ENCODE measurements at regions not wholly inside any gene's neighbourhood (a gene's known extent, or its start where the extent isn't known, plus 50 kb on each side); places are given as distances from the start of the nearest gene placed in this dataset.

GRCh38 chr12:67910360-67911274 is 78.6 kb upstream of the IFNG-AS1 start:
- no peak overlapping the region for H3K27ac ChIP-seq
- WGBS, 5 donors, result 74 to 83% (median 76%) methylated on average over 14 of the region's 14 CpGs
- TF ChIP-seq POLR2AphosphoS5 (IDR thresholded peaks at IDR 0.05) (no peak), POLR2A (IDR thresholded peaks at IDR 0.05) (no peak), CTCF (IDR thresholded peaks at IDR 0.05 in 8 of 11, conservative IDR thresholded peaks at IDR 0.05 in 3 of 11) (no peak)
- H3K9me3 ChIP-seq, result peaks cover 0 to 4% (median 0%) of the 10 kb centered on the region in 8 donors
- intact Hi-C loops (cut with DNase I; ENCODE audit: low total_unique reads), result no loop called here
- no peak overlapping the region for H3K4me3 ChIP-seq
- DNase-seq, result no peak
- H3K4me1 ChIP-seq, result no peaks in the 10 kb centered on the region
- no peaks in the 10 kb centered on the region for H3K36me3 ChIP-seq
- no peaks in the 10 kb centered on the region for H3K27me3 ChIP-seq (replicated peaks in 1 of 7)

DNA sequence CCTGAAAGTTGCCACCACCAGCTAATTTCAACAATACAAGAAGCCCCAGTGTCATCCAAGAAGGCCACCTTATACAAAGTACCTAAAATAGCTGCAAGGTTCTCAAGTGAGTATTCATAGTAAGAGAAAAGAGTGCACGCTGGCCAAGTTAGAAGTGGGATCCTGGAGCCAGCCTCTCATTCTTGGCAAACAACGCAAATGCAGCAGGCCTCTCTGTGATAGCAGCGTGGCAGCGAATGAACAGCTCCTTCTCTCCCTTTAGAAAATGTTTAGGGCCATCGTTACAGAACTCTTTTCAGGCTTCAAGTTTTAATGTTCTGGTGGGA is 78.0 kb upstream of the IFNG-AS1 start:
- Histone ChIP-seq H3K9me3 (peaks cover 0 to 4% (median 0%) of the 10 kb centered on the region in 8 donors), H3K27ac (no peak overlapping the region), H3K4me1 (no peaks in the 10 kb centered on the region), H3K27me3 (replicated peaks in 1 of 7) (no peaks in the 10 kb centered on the region), H3K36me3 (no peaks in the 10 kb centered on the region), H3K4me3 (no peak overlapping the region)
- no peak for TF ChIP-seq CTCF (IDR thresholded peaks at IDR 0.05 in 8 of 11, conservative IDR thresholded peaks at IDR 0.05 in 3 of 11)
- no peak for TF ChIP-seq POLR2A (IDR thresholded peaks at IDR 0.05)
- no peak for TF ChIP-seq POLR2AphosphoS5 (IDR thresholded peaks at IDR 0.05)
- 83 to 91% (median 88%) methylated on average over 5 of the region's 5 CpGs for WGBS, 5 donors
- intact Hi-C loops (cut with DNase I; ENCODE audit: low total_unique reads), result no loop called here
- DNase-seq, result no peak

GRCh38 chr12:67911789-67912188 is 77.5 kb upstream of the IFNG-AS1 start:
- intact Hi-C loops (cut with DNase I; ENCODE audit: low total_unique reads), result no loop called here
- no peaks in the 10 kb centered on the region for H3K4me1 ChIP-seq
- TF ChIP-seq POLR2A (IDR thresholded peaks at IDR 0.05) (no peak), CTCF (IDR thresholded peaks at IDR 0.05 in 8 of 11, conservative IDR thresholded peaks at IDR 0.05 in 3 of 11) (no peak), POLR2AphosphoS5 (IDR thresholded peaks at IDR 0.05) (no peak)
- H3K9me3 ChIP-seq, result no peaks in the 10 kb centered on the region
- H3K36me3 ChIP-seq, result no peaks in the 10 kb centered on the region
- no peak overlapping the region for H3K4me3 ChIP-seq
- no peak overlapping the region for H3K27ac ChIP-seq
- 76 to 91% (median 84%) methylated on average over 3 of the region's 3 CpGs for WGBS, 5 donors
- H3K27me3 ChIP-seq (replicated peaks in 1 of 7), result no peaks in the 10 kb centered on the region
- DNase-seq, result no peak

DNA sequence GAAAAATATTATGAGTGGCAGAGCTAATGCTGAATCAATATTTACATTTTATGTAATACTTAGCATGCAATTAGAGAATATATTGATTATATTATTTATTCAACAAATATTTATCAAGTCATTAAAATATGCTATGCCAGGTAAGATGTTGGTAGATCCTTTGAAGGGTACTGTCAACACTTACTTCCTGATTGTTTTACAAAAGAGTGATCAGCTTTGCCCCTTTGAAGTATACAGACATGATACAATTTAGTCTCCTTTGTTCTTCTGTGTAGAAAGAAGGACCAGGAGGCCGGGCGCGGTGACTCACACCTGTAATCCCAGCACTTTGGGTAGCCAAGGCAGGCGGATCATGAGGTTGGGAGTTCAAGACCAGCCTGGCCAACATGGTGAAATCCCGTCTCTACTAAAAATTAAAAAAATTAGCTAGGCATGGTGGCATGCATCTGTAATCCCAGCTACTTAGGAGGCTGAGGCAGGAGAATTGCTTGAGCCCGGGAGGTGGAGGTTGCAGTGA is 73.9 kb upstream of the IFNG-AS1 start:
- TF ChIP-seq CTCF (IDR thresholded peaks at IDR 0.05 in 8 of 11, conservative IDR thresholded peaks at IDR 0.05 in 3 of 11) (no peak), POLR2AphosphoS5 (IDR thresholded peaks at IDR 0.05) (no peak), POLR2A (IDR thresholded peaks at IDR 0.05) (no peak)
- DNase-seq, result no peak
- H3K27me3 ChIP-seq (replicated peaks in 1 of 7), result no peaks in the 10 kb centered on the region
- H3K27ac ChIP-seq, result no peak overlapping the region
- intact Hi-C loops (cut with DNase I; ENCODE audit: low total_unique reads), result no loop called here
- 87 to 96% (median 92%) methylated on average over 6 of the region's 6 CpGs for WGBS, 5 donors
- H3K4me1 ChIP-seq, result peaks cover 0 to 7% (median 0%) of the 10 kb centered on the region in 6 donors
- no peaks in the 10 kb centered on the region for H3K36me3 ChIP-seq
- no peaks in the 10 kb centered on the region for H3K9me3 ChIP-seq
- no peak overlapping the region for H3K4me3 ChIP-seq

All from spleen (tissue), 11 donors.